Heart left ventricle (tissue), 13 donors: ENCODE measurements at regions not wholly inside any gene's neighbourhood (a gene's known extent, or its start where the extent isn't known, plus 50 kb on each side); places are given as distances from the start of the nearest gene placed in this dataset.

Experiments
- POLR2A ChIP-seq, 2 donors: fragments of 450-650 bp; IDR thresholded peaks; one replicate each; pipeline ENCODE4 v1.6.1; 2017; ENCODE audit warnings: antibody characterized with exemption in 2 of 2, mild to moderate bottlenecking in 2 of 2, moderate library complexity in 2 of 2
- TF ChIP-seq, protein P1 (sequence below), 12 donors: fragments of 200-600 bp; sonication (generic) in 4 of 12; IDR thresholded peaks; one replicate each; pipeline versions ENCODE4 v1.5.0 to v1.8.0; 2018 to 2022; ENCODE audit warnings: antibody characterized with exemption in 12 of 12, mild to moderate bottlenecking in 5 of 12
- donor health status: ischemic (EF 13 %, LVEDD 7.1; RV severe dilation, severe dysfunction).
- donor health status: DM: no; HTN: yes; CAD: no.
- donor health status: DM: no; HTN: no; CAD: no.
- donor health status: ischemic (EF 25% LVEDD 6.9; RV normal size, moderate dysfunction).
- donor health status: ischemic (EF 25% LVEDD 5.7; RV mildly dilated, moderate dysfunction).
- donor health status: ischemic (EF 35%, LVEDD 5.7; RV mildly dilated, moderate dysfunction).
- donor health status: nonischemic (EF 11% LVEDD 7.7; RV severe dilation, severe dysfunction).
- donor health status: DM: yes; HTN: yes; CAD: no.
- donor health status: PGD.
- donor health status: ischemic (EF 29% LVEDD 5.4; RV normal size, mild dysfunction).
- donor health status: nonischemic (EF 23%, LVEDD 6.1; RV moderate dilation, normal function).

DNA sequence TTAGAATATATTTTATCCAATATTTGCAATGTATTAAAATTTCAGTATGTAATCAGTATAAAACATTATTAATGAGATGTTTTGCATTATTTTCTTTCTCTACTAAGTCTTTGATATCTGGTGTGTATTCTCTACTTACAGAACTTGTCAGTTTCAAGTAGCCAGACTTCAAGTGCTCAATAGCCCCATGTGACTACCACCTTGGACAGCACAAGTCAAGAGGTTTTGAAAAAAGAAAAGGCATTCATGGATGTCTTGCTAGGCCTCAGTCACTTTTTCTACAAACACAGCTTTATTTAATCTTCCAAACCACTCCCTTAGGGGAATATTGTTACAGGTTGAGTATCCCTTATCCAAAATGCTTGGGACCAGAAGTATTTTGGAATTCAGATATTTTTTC, 189.4 kb downstream of the QDPR start:
- TF ChIP-seq, protein P1, sequence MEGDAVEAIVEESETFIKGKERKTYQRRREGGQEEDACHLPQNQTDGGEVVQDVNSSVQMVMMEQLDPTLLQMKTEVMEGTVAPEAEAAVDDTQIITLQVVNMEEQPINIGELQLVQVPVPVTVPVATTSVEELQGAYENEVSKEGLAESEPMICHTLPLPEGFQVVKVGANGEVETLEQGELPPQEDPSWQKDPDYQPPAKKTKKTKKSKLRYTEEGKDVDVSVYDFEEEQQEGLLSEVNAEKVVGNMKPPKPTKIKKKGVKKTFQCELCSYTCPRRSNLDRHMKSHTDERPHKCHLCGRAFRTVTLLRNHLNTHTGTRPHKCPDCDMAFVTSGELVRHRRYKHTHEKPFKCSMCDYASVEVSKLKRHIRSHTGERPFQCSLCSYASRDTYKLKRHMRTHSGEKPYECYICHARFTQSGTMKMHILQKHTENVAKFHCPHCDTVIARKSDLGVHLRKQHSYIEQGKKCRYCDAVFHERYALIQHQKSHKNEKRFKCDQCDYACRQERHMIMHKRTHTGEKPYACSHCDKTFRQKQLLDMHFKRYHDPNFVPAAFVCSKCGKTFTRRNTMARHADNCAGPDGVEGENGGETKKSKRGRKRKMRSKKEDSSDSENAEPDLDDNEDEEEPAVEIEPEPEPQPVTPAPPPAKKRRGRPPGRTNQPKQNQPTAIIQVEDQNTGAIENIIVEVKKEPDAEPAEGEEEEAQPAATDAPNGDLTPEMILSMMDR (IDR thresholded peaks at IDR 0.05), result no peak
- no peak for TF ChIP-seq POLR2A (IDR thresholded peaks at IDR 0.05)
